Endothelial cell (in vitro differentiated cells): ENCODE measurements at regions not wholly inside any gene's neighbourhood (a gene's known extent, or its start where the extent isn't known, plus 50 kb on each side); places are given as distances from the start of the nearest gene placed in this dataset.

Experiments used
- DNase-seq: peaks from one replicate; pipeline ENCODE4 v3.0.0; 2021; ENCODE audit warnings: low spot score
- H3K27ac Mint-ChIP-seq: one replicate; pipeline ENCODE4 v1.8.0; 2021; ENCODE audit warnings: mixed read lengths, inconsistent platforms; ENCODE audit not compliant: unreplicated experiment
- H3K27me3 Mint-ChIP-seq: one replicate; pipeline ENCODE4 v1.8.0; 2021; ENCODE audit warnings: mild to moderate bottlenecking, moderate library complexity, mixed read lengths, inconsistent platforms; ENCODE audit not compliant: unreplicated experiment
- H3K36me3 Mint-ChIP-seq: one replicate; pipeline ENCODE4 v1.8.0; 2021; ENCODE audit warnings: mild to moderate bottlenecking, low read depth, mixed read lengths, inconsistent platforms; ENCODE audit not compliant: unreplicated experiment
- H3K4me1 Mint-ChIP-seq: one replicate; pipeline ENCODE4 v1.8.0; 2021; ENCODE audit warnings: mild to moderate bottlenecking, mixed read lengths, inconsistent platforms; ENCODE audit not compliant: unreplicated experiment
- H3K4me3 Mint-ChIP-seq: one replicate; pipeline ENCODE4 v1.8.0; 2021; ENCODE audit warnings: mild to moderate bottlenecking, mixed read lengths, inconsistent platforms; ENCODE audit not compliant: unreplicated experiment
- H3K9me3 Mint-ChIP-seq: one replicate; pipeline ENCODE4 v1.8.0; 2021; ENCODE audit warnings: mixed read lengths, inconsistent platforms; ENCODE audit not compliant: unreplicated experiment
- TF ChIP-seq, protein P1 (sequence below): fragments of 200-600 bp; sonication (generic); IDR thresholded peaks from one replicate; pipeline ENCODE4 v1.5.0; 2021; ENCODE audit warnings: antibody characterized with exemption; ENCODE audit not compliant: unreplicated experiment

DNA sequence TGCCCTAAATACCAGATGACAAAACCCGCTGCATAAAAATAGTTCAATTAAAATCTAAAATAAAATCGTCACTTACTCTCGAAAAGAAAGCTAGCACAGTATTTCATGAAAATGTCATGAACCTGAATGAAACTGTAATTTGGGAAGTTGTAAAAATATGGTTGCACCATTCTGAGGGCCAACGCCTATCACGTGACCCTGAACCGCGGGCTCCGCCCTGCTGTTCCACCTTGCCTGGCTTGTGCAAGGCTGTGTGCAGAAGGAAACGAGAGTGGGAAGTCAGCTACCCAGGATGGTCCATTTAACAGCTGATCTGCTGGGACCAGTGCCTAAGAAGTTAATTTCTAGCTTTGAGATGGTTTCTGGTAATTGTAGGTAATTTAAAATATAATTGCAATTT lies 91.7 kb upstream of the BMP4 start:
- no peaks in the 10 kb centered on the region for H3K27me3 Mint-ChIP-seq
- no peak overlapping the region for H3K27ac Mint-ChIP-seq
- TF ChIP-seq, protein P1, sequence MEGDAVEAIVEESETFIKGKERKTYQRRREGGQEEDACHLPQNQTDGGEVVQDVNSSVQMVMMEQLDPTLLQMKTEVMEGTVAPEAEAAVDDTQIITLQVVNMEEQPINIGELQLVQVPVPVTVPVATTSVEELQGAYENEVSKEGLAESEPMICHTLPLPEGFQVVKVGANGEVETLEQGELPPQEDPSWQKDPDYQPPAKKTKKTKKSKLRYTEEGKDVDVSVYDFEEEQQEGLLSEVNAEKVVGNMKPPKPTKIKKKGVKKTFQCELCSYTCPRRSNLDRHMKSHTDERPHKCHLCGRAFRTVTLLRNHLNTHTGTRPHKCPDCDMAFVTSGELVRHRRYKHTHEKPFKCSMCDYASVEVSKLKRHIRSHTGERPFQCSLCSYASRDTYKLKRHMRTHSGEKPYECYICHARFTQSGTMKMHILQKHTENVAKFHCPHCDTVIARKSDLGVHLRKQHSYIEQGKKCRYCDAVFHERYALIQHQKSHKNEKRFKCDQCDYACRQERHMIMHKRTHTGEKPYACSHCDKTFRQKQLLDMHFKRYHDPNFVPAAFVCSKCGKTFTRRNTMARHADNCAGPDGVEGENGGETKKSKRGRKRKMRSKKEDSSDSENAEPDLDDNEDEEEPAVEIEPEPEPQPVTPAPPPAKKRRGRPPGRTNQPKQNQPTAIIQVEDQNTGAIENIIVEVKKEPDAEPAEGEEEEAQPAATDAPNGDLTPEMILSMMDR: no peak
- H3K36me3 Mint-ChIP-seq: no peaks in the 10 kb centered on the region
- no peaks in the 10 kb centered on the region for H3K4me1 Mint-ChIP-seq
- no peak overlapping the region for H3K4me3 Mint-ChIP-seq
- no peaks in the 10 kb centered on the region for H3K9me3 Mint-ChIP-seq
- DNase-seq: no peak

DNA sequence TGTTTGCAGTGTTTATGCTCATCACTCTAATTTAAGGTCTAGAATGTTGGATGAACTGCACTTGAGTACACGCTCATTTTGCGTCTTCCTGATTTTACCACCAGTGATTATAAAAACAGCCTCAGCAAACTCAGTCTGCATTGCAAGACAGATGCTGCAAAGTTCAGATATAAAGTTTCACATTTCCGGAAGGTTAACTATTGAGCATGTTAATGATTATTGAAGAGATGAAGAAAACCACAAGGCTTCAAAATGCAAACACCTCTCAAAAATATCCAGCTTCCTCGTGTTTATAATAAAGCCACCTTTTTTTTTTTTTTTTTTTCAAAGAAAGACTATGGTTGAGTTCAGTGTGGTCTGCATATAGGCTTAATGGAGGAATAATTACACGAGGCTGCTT lies 92.1 kb upstream of the BMP4 start:
- no peaks in the 10 kb centered on the region for H3K9me3 Mint-ChIP-seq
- H3K4me3 Mint-ChIP-seq: no peak overlapping the region
- H3K27ac Mint-ChIP-seq: no peak overlapping the region
- TF ChIP-seq, protein P1: no peak
- no peak for DNase-seq
- H3K36me3 Mint-ChIP-seq: no peaks in the 10 kb centered on the region
- no peaks in the 10 kb centered on the region for H3K27me3 Mint-ChIP-seq
- no peaks in the 10 kb centered on the region for H3K4me1 Mint-ChIP-seq

DNA sequence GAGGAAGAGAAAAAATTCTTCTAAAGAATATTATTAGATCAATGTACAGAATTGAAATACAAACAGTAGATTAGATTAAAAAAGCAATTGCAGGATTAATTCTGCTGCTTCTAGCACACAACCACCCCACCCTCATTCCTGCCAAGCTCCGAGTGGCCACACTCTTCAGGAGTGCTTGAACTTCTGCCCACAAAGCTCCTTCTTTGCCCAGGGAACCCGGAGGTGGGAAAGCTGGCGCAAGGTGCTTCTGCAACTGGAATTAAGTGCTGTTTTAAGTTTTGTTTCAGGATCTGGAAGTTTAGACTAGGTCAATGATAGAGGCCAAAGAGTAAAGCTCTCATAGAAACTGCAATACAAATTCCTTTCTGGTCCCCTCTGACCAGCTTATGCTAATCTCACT lies 94.1 kb upstream of the BMP4 start:
- no peaks in the 10 kb centered on the region for H3K9me3 Mint-ChIP-seq
- DNase-seq: no peak
- no peaks in the 10 kb centered on the region for H3K27me3 Mint-ChIP-seq
- TF ChIP-seq, protein P1: no peak
- no peak overlapping the region for H3K4me3 Mint-ChIP-seq
- no peaks in the 10 kb centered on the region for H3K4me1 Mint-ChIP-seq
- H3K36me3 Mint-ChIP-seq: no peaks in the 10 kb centered on the region
- H3K27ac Mint-ChIP-seq: no peak overlapping the region

DNA sequence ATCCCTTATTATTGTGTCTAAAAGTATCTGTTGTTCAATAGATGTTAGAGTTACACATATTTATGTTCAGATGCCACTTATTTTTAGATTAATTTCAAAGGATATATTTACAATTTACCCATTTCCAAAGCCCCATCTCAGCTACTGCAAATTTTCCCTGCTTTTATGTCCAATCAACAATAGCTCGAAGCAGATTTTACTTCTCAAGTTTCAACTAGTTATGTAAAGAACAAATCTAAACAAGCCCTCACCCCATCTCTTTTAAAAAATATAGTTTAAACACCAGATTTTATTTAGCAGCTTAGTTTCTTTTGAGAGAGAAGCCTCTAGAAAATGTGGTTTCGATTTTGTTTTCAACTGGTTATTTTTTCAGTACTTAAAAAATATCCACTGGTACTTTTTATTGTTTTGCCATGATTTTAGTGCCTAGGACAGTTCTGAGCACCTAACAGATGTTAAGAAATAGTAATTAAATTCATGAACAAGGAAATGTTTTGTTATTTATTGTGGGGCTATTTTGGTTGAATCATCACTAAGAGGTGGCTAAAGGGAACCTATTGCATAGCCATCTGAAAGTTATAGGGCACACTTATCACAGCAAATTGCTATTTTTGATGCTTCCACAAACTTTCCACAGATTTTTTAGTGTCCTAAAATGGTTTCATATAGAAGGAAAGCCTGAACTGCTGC lies 96.2 kb upstream of the BMP4 start:
- no peaks in the 10 kb centered on the region for H3K36me3 Mint-ChIP-seq
- no peaks in the 10 kb centered on the region for H3K9me3 Mint-ChIP-seq
- DNase-seq: no peak
- no peaks in the 10 kb centered on the region for H3K4me1 Mint-ChIP-seq
- no peaks in the 10 kb centered on the region for H3K27me3 Mint-ChIP-seq
- TF ChIP-seq, protein P1: no peak
- no peak overlapping the region for H3K4me3 Mint-ChIP-seq
- no peak overlapping the region for H3K27ac Mint-ChIP-seq

DNA sequence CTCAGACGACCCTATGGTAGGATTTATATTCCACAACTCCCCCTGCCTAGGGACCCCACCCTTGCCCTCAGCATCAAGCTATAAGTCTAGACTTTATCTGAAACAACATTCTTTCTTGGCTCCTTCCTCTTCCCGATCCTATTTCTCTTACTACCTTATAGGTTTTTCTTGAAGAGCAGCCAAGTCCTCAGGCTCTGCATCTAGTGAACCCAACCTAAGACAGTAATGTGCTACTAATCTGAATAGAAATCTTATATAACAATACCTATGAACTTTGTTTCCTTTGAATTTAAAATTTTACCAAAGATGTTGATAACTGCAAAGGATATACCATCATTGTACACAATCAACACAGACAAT lies 96.7 kb upstream of the BMP4 start:
- Mint-ChIP-seq H3K9me3 (no peaks in the 10 kb centered on the region), H3K4me1 (no peaks in the 10 kb centered on the region), H3K27me3 (no peaks in the 10 kb centered on the region), H3K4me3 (no peak overlapping the region), H3K27ac (no peak overlapping the region), H3K36me3 (no peaks in the 10 kb centered on the region)
- TF ChIP-seq, protein P1: no peak
- no peak for DNase-seq
